ENCODE measurements at regions not wholly inside any gene's neighbourhood (a gene's known extent, or its start where the extent isn't known, plus 50 kb on each side); places are given as distances from the start of the nearest gene placed in this dataset.

- no peak for DNase-seq (ENCODE audit: low read depth, low spot score)
- no peak overlapping the region for H3K9ac ChIP-seq (ENCODE audit: insufficient read length)
- H3K36me3 ChIP-seq (ENCODE audit: insufficient read depth, low read length) = no peaks in the 10 kb centered on the region
- TF ChIP-seq POLR2AphosphoS5 (IDR thresholded peaks at IDR 0.05; ENCODE audit: borderline replicate concordance, low read depth, low read length) = no peak
- TF ChIP-seq EZH2 (IDR thresholded peaks at IDR 0.05) = no peak
- no peak for TF ChIP-seq FOXP2 (optimal IDR thresholded peaks at IDR 0.05; ENCODE audit: control extremely low read depth, extremely low read length, insufficient read depth)
- H3K27ac ChIP-seq = no peak overlapping the region
- no peak overlapping the region for H3K4me3 ChIP-seq
- no peaks in the 10 kb centered on the region for H3K9me3 ChIP-seq (ENCODE audit: low read depth, low read length)
Observed at GRCh38 chr2:157959249-157959648, 83.1 kb upstream of the ACVR1 start.

- Histone ChIP-seq H3K27ac (no peak overlapping the region), H3K9me3 (ENCODE audit: low read depth, low read length) (no peaks in the 10 kb centered on the region), H3K4me3 (no peak overlapping the region), H3K9ac (ENCODE audit: insufficient read length) (no peak overlapping the region), H3K36me3 (ENCODE audit: insufficient read depth, low read length) (no peaks in the 10 kb centered on the region)
- DNase-seq (ENCODE audit: low read depth, low spot score) = no peak
- TF ChIP-seq FOXP2 (optimal IDR thresholded peaks at IDR 0.05; ENCODE audit: control extremely low read depth, extremely low read length, insufficient read depth) = no peak
- no peak for TF ChIP-seq EZH2 (IDR thresholded peaks at IDR 0.05)
- TF ChIP-seq POLR2AphosphoS5 (IDR thresholded peaks at IDR 0.05; ENCODE audit: borderline replicate concordance, low read depth, low read length) = no peak
Observed at GRCh38 chr2:157957596-157957995, 81.5 kb upstream of the ACVR1 start.

- TF ChIP-seq FOXP2 (optimal IDR thresholded peaks at IDR 0.05; ENCODE audit: control extremely low read depth, extremely low read length, insufficient read depth) = no peak
- TF ChIP-seq EZH2 (IDR thresholded peaks at IDR 0.05) = no peak
- Histone ChIP-seq H3K27ac (no peak overlapping the region), H3K9me3 (ENCODE audit: low read depth, low read length) (no peaks in the 10 kb centered on the region), H3K4me3 (no peak overlapping the region), H3K9ac (ENCODE audit: insufficient read length) (no peak overlapping the region), H3K36me3 (ENCODE audit: insufficient read depth, low read length) (no peaks in the 10 kb centered on the region)
- no peak for DNase-seq (ENCODE audit: low read depth, low spot score)
Observed at GRCh38 chr2:157952558-157952957, 76.4 kb upstream of the ACVR1 start.

- H3K36me3 ChIP-seq (ENCODE audit: insufficient read depth, low read length) = no peaks in the 10 kb centered on the region
- no peak overlapping the region for H3K4me3 ChIP-seq
- no peak overlapping the region for H3K9ac ChIP-seq (ENCODE audit: insufficient read length)
- TF ChIP-seq EZH2 (IDR thresholded peaks at IDR 0.05) = no peak
- TF ChIP-seq POLR2AphosphoS5 (IDR thresholded peaks at IDR 0.05; ENCODE audit: borderline replicate concordance, low read depth, low read length) = no peak
- no peak for TF ChIP-seq FOXP2 (optimal IDR thresholded peaks at IDR 0.05; ENCODE audit: control extremely low read depth, extremely low read length, insufficient read depth)
- no peaks in the 10 kb centered on the region for H3K9me3 ChIP-seq (ENCODE audit: low read depth, low read length)
- H3K27ac ChIP-seq = no peak overlapping the region
- DNase-seq (ENCODE audit: low read depth, low spot score) = no peak
Observed at GRCh38 chr2:157948856-157949255, 72.7 kb upstream of the ACVR1 start.

- DNase-seq (ENCODE audit: low read depth, low spot score) = no peak
- no peak for TF ChIP-seq POLR2AphosphoS5 (IDR thresholded peaks at IDR 0.05; ENCODE audit: borderline replicate concordance, low read depth, low read length)
- no peak for TF ChIP-seq FOXP2 (optimal IDR thresholded peaks at IDR 0.05; ENCODE audit: control extremely low read depth, extremely low read length, insufficient read depth)
- no peak for TF ChIP-seq EZH2 (IDR thresholded peaks at IDR 0.05)
- no peak overlapping the region for H3K4me3 ChIP-seq
- no peak overlapping the region for H3K27ac ChIP-seq
- no peak overlapping the region for H3K9ac ChIP-seq (ENCODE audit: insufficient read length)
- no peaks in the 10 kb centered on the region for H3K9me3 ChIP-seq (ENCODE audit: low read depth, low read length)
- H3K36me3 ChIP-seq (ENCODE audit: insufficient read depth, low read length) = no peaks in the 10 kb centered on the region
Observed at GRCh38 chr2:157946919-157947557, 70.9 kb upstream of the ACVR1 start.

GRCh38 chr2:157940024-157940423, 63.9 kb upstream of the ACVR1 start:
- no peak for TF ChIP-seq EZH2 (IDR thresholded peaks at IDR 0.05)
- TF ChIP-seq POLR2AphosphoS5 (IDR thresholded peaks at IDR 0.05; ENCODE audit: borderline replicate concordance, low read depth, low read length) = no peak
- no peak for TF ChIP-seq FOXP2 (optimal IDR thresholded peaks at IDR 0.05; ENCODE audit: control extremely low read depth, extremely low read length, insufficient read depth)

GRCh38 chr2:157938556-157938955, 62.4 kb upstream of the ACVR1 start:
- no peak overlapping the region for H3K4me3 ChIP-seq
- no peak overlapping the region for H3K9ac ChIP-seq (ENCODE audit: insufficient read length)
- no peak for TF ChIP-seq POLR2AphosphoS5 (IDR thresholded peaks at IDR 0.05; ENCODE audit: borderline replicate concordance, low read depth, low read length)
- no peak for TF ChIP-seq FOXP2 (optimal IDR thresholded peaks at IDR 0.05; ENCODE audit: control extremely low read depth, extremely low read length, insufficient read depth)
- TF ChIP-seq EZH2 (IDR thresholded peaks at IDR 0.05) = no peak
- H3K36me3 ChIP-seq (ENCODE audit: insufficient read depth, low read length) = no peaks in the 10 kb centered on the region
- DNase-seq (ENCODE audit: low read depth, low spot score) = no peak
- no peak overlapping the region for H3K27ac ChIP-seq
- H3K9me3 ChIP-seq (ENCODE audit: low read depth, low read length) = no peaks in the 10 kb centered on the region

More at GRCh38 chr2:157940024-157940423, 63.9 kb upstream of the ACVR1 start:
- no peak for DNase-seq (ENCODE audit: low read depth, low spot score)
- Histone ChIP-seq H3K4me3 (no peak overlapping the region), H3K9ac (ENCODE audit: insufficient read length) (no peak overlapping the region), H3K36me3 (ENCODE audit: insufficient read depth, low read length) (no peaks in the 10 kb centered on the region), H3K27ac (no peak overlapping the region), H3K9me3 (ENCODE audit: low read depth, low read length) (no peaks in the 10 kb centered on the region)

- H3K27ac ChIP-seq = no peak overlapping the region
- no peak for TF ChIP-seq FOXP2 (optimal IDR thresholded peaks at IDR 0.05; ENCODE audit: control extremely low read depth, extremely low read length, insufficient read depth)
- TF ChIP-seq POLR2AphosphoS5 (IDR thresholded peaks at IDR 0.05; ENCODE audit: borderline replicate concordance, low read depth, low read length) = no peak
- TF ChIP-seq EZH2 (IDR thresholded peaks at IDR 0.05) = no peak
- no peak for DNase-seq (ENCODE audit: low read depth, low spot score)
- H3K36me3 ChIP-seq (ENCODE audit: insufficient read depth, low read length) = no peaks in the 10 kb centered on the region
- H3K9me3 ChIP-seq (ENCODE audit: low read depth, low read length) = no peaks in the 10 kb centered on the region
- no peak overlapping the region for H3K9ac ChIP-seq (ENCODE audit: insufficient read length)
- no peak overlapping the region for H3K4me3 ChIP-seq
Observed at GRCh38 chr2:157936406-157936805, 60.3 kb upstream of the ACVR1 start.

- no peaks in the 10 kb centered on the region for H3K36me3 ChIP-seq (ENCODE audit: insufficient read depth, low read length)
- H3K9ac ChIP-seq (ENCODE audit: insufficient read length) = no peak overlapping the region
- DNase-seq (ENCODE audit: low read depth, low spot score) = no peak
- no peaks in the 10 kb centered on the region for H3K9me3 ChIP-seq (ENCODE audit: low read depth, low read length)
- H3K27ac ChIP-seq = no peak overlapping the region
- H3K4me3 ChIP-seq = no peak overlapping the region
- TF ChIP-seq EZH2 (IDR thresholded peaks at IDR 0.05) (no peak), POLR2AphosphoS5 (IDR thresholded peaks at IDR 0.05; ENCODE audit: borderline replicate concordance, low read depth, low read length) (no peak), FOXP2 (optimal IDR thresholded peaks at IDR 0.05; ENCODE audit: control extremely low read depth, extremely low read length, insufficient read depth) (no peak)
Observed at GRCh38 chr2:157935378-157935906, 59.3 kb upstream of the ACVR1 start.

Measured in SK-N-MC (cell line).